K562 (cell line): ENCODE measurements at regions not wholly inside any gene's neighbourhood (a gene's known extent, or its start where the extent isn't known, plus 50 kb on each side); places are given as distances from the start of the nearest gene placed in this dataset.

Experiments used
- ATAC-seq: fragments of 200-7000 bp; cut with Tn5 transposase; 3 replicates; pipeline ENCODE4 v1.9.1; 2020; ENCODE audit warnings: moderate library complexity
- BruUV-seq: library from RNA; stranded (reverse); fragments of 400-500 nt; replicated peaks from 2 replicates; lab custom pipeline; 2021; lab: Mats Ljungman, UMichigan
- CTCF ChIA-PET: fragments of 300-600 bp; formaldehyde crosslinking; extraction: SDS; loops from one replicate; lab custom pipeline; 2021; ENCODE audit warnings: low intra/inter-chr PET ratio; lab: Yijun Ruan, JAX
- POLR2A ChIA-PET: fragments of 300-600, 350-650 bp; sonication (Branson Sonifier 250); formaldehyde crosslinking; extraction: SDS; loops from one replicate; lab custom pipeline; 2021; ENCODE audit warnings: antibody characterized with exemption, inconsistent platforms; lab: Yijun Ruan, JAX
- DNase-seq, 4 experiments: peaks; one replicate each; pipeline versions ENCODE4 v3.0.0 to v3.0.0-alpha.2; 2011 to 2018; ENCODE audit warnings: low spot score in 3 of 4, mixed read lengths in 3 of 4; ENCODE audit errors: extremely low read depth in 1 of 4
- FAIRE-seq: peaks from 2 replicates; lab custom pipeline; 2011; peaks lifted over from hg19 to GRCh38; lab: Jason Lieb, UNC
- H2AFZ ChIP-seq: 2 replicates; pipeline ENCODE4 v1.6.0; 2011; ENCODE audit warnings: low read depth, low read length, control low read depth, inconsistent platforms
- H3K27ac ChIP-seq: fragments of 200-600 bp; 3 replicates; pipeline ENCODE4 v1.8.0; 2011; ENCODE audit warnings: low read depth, mild to moderate bottlenecking, control low read depth, inconsistent platforms, low read length, moderate library complexity, mixed read lengths; ENCODE audit errors: extremely low read depth
- H3K27me3 ChIP-seq, 2 experiments: fragments of 300-600 bp in 1 of 2; 2 replicates in 1 of 2; 3 replicates in 1 of 2; pipeline versions ENCODE4 v1.6.0 to v1.8.0; 2011; ENCODE audit warnings: inconsistent platforms in 2 of 2, low read length in 2 of 2, mild to moderate bottlenecking in 1 of 2, mixed read lengths in 1 of 2, moderate library complexity in 1 of 2; ENCODE audit not compliant: control insufficient read depth in 2 of 2, insufficient read depth in 2 of 2
- H3K36me3 ChIP-seq: fragments of 300-600 bp; 3 replicates; pipeline ENCODE4 v1.8.0; 2011; ENCODE audit warnings: mild to moderate bottlenecking, low read length, inconsistent platforms; ENCODE audit not compliant: control insufficient read depth, insufficient read depth
- H3K4me1 ChIP-seq, 2 experiments: fragments of 200-600 bp in 1 of 2; replicated peaks in 1 of 2; 2 replicates in 1 of 2; 3 replicates in 1 of 2; pipeline versions ENCODE4 v1.5.1 to v1.8.0; 2011; ENCODE audit warnings: inconsistent platforms in 2 of 2, low read length in 2 of 2, mild to moderate bottlenecking in 1 of 2, mixed read lengths in 1 of 2, moderate library complexity in 1 of 2; ENCODE audit not compliant: control insufficient read depth in 2 of 2, insufficient read depth in 2 of 2
- H3K4me2 ChIP-seq: 2 replicates; pipeline ENCODE4 v1.6.1; 2011; ENCODE audit warnings: low read length, control low read depth, inconsistent platforms, mixed read lengths; ENCODE audit not compliant: insufficient read depth
- H3K4me3 ChIP-seq: fragments of 200-600 bp; sonication (generic), shearing (Covaris generic); 2 replicates; pipeline ENCODE4 v1.5.1; 2016; ENCODE audit warnings: control low read depth, inconsistent platforms
- H3K79me2 ChIP-seq: fragments of 200-600 bp; 3 replicates; pipeline ENCODE4 v1.8.0; 2011; ENCODE audit warnings: low read length, inconsistent platforms; ENCODE audit not compliant: control insufficient read depth, insufficient read depth
- H3K9ac ChIP-seq, 2 experiments: 2 replicates each; pipeline versions ENCODE4 v1.6.0 to v1.6.1; 2011; ENCODE audit warnings: low read depth in 2 of 2, low read length in 2 of 2, control low read depth in 1 of 2, inconsistent platforms in 1 of 2, mild to moderate bottlenecking in 1 of 2, mixed read lengths in 1 of 2; ENCODE audit not compliant: insufficient read depth in 1 of 2
- H3K9me1 ChIP-seq: one replicate; pipeline ENCODE4 v1.6.0; 2011; ENCODE audit warnings: inconsistent platforms, mild to moderate bottlenecking, low read length, moderate library complexity; ENCODE audit not compliant: control insufficient read depth, insufficient read depth
- H3K9me3 ChIP-seq: replicated peaks from 2 replicates; pipeline ENCODE4 v1.5.1; 2011; ENCODE audit warnings: low read depth, low read length, inconsistent platforms; ENCODE audit not compliant: control insufficient read depth, insufficient read depth
- H4K20me1 ChIP-seq: replicated peaks from 2 replicates; pipeline ENCODE4 v1.6.1; 2011; ENCODE audit warnings: low read length, inconsistent platforms, mixed read lengths; ENCODE audit not compliant: control insufficient read depth, insufficient read depth
- AFF1 ChIP-seq, 2 experiments: fragments of 450-650 bp; IDR thresholded peaks; 2 replicates each; pipeline ENCODE4 v1.6.1; 2018; ENCODE audit warnings: mild to moderate bottlenecking in 2 of 2, low read depth in 1 of 2; ENCODE audit not compliant: partially characterized antibody in 2 of 2
- CHCHD3 ChIP-seq: fragments of 250-450 bp; sonication (Bioruptor Pico); IDR thresholded peaks from 2 replicates; pipeline ENCODE4 v2.1.2; 2022; ENCODE audit warnings: mild to moderate bottlenecking
- GABPB2 ChIP-seq: fragments of 250-450 bp; sonication (Bioruptor Pico); conservative IDR thresholded peaks from 2 replicates; pipeline ENCODE4 v1.5.1; 2021; ENCODE audit warnings: mild to moderate bottlenecking
- GTF3C2 ChIP-seq: IDR thresholded peaks from 3 replicates; pipeline ENCODE4 v1.6.1; 2011; ENCODE audit warnings: borderline replicate concordance, mild to moderate bottlenecking, moderate library complexity; ENCODE audit not compliant: insufficient read length; ENCODE audit errors: extremely low read depth
- HDAC3 ChIP-seq: fragments of 450-650 bp; IDR thresholded peaks from 2 replicates; pipeline ENCODE4 v1.6.1; 2018; ENCODE audit warnings: borderline replicate concordance, mild to moderate bottlenecking, moderate library complexity; ENCODE audit not compliant: partially characterized antibody
- KHSRP ChIP-seq: fragments of 450-650 bp; IDR thresholded peaks from 2 replicates; pipeline ENCODE4 v1.6.1; 2017
- PML ChIP-seq: IDR thresholded peaks from 2 replicates; pipeline ENCODE4 v1.6.1; 2012; ENCODE audit warnings: low read length, inconsistent platforms
- RBM39 ChIP-seq: fragments of 200-400 bp; formaldehyde crosslinking; optimal IDR thresholded peaks from 2 replicates; pipeline ENCODE3; 2018; ENCODE audit warnings: low read depth, low read length
- SMAD1 ChIP-seq: fragments of 150-350 bp; IDR thresholded peaks from 2 replicates; pipeline ENCODE4 v1.6.1; 2014; ENCODE audit warnings: low read length, low read depth; ENCODE audit not compliant: partially characterized antibody
- TCF7 ChIP-seq: sonication (generic); IDR thresholded peaks from 2 replicates; pipeline ENCODE4 v1.6.1; 2016; ENCODE audit warnings: antibody characterized with exemption, borderline replicate concordance
- ZBTB8A ChIP-seq: fragments of 450-650 bp; IDR thresholded peaks from 2 replicates; pipeline ENCODE4 v1.6.1; 2018; ENCODE audit warnings: mild to moderate bottlenecking, moderate library complexity; ENCODE audit not compliant: partially characterized antibody
- ZFP30 ChIP-seq: fragments of 250-450 bp; sonication (Bioruptor Pico); IDR thresholded peaks from 2 replicates; pipeline ENCODE4 v1.8.0; 2022; ENCODE audit warnings: moderate library complexity, mild to moderate bottlenecking, inconsistent platforms, borderline replicate concordance
- ZNF551 ChIP-seq: fragments of 250-450 bp; sonication (Bioruptor Pico); IDR thresholded peaks from 2 replicates; pipeline ENCODE4 v1.5.0; 2021; ENCODE audit warnings: mild to moderate bottlenecking, moderate library complexity
- ZNF586 ChIP-seq: fragments of 450-650 bp; formaldehyde crosslinking; conservative IDR thresholded peaks from 2 replicates; pipeline ENCODE4 v1.4.0; 2020; ENCODE audit warnings: mild to moderate bottlenecking, moderate library complexity
- WGBS: fragments of 100-300 bp; shearing (Covaris generic); methylation state at CpG from one replicate; pipeline ENCODE4 v1.1.6; 2016; ENCODE audit warnings: low coverage, mixed read lengths; ENCODE audit not compliant: insufficient coverage; ENCODE audit errors: missing lambda C conversion rate; 5-methylcytosine and 5-hydroxymethylcytosine counted together
- in situ Hi-C: fragments of 300-500 bp; cut with MboI; formaldehyde crosslinking; loops from 4 replicates; pipeline ENCODE4 v1.15.0; 2018; ENCODE audit warnings: inconsistent platforms, mixed read lengths
- intact Hi-C: fragments of 100-400 bp; cut with micrococcal nuclease; formaldehyde crosslinking; loops from 2 replicates; pipeline ENCODE4 v1.14.2; 2022
- TF ChIP-seq, protein P1 (sequence below): fragments of 450-650 bp; IDR thresholded peaks from 2 replicates; pipeline ENCODE4 v1.6.1; 2016; ENCODE audit warnings: mild to moderate bottlenecking

DNA sequence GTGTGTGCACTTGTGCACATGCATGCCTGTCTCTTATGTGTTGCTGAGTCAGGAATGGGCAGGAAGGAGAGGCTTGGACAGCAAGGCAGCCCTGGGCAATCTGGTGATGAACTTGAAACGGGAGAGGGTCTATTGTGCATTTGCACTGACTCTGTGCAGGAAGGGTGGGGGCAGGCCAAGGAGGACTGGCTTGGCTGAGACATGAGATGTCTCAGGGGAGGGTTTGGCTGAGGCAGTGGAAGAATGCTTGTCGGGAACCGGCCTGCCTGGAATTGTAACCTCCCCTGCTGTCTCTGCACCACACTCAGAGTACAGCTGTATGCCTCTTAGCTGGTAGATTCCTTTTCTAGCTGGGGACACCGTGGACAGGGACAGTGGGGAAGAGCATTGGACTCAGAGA, 176.1 kb upstream of the TNP1 start:
- POLR2A ChIA-PET: no interaction called here
- no peaks in the 10 kb centered on the region for H3K79me2 ChIP-seq
- 0% methylated on average over 4 of the region's 4 CpGs for WGBS
- ATAC-seq: no peak
- peaks cover 0 to 16% of the 10 kb centered on the region in 2 experiments; a peak in 3 of 5 replicates for H3K27me3 ChIP-seq
- DNase-seq: no peak
- no peaks in the 10 kb centered on the region for H3K9me1 ChIP-seq
- no peak overlapping the region for H3K9ac ChIP-seq
- no peaks in the 10 kb centered on the region for H3K4me1 ChIP-seq
- no peak overlapping the region for H3K4me2 ChIP-seq
- no peaks in the 10 kb centered on the region for H4K20me1 ChIP-seq
- H3K4me3 ChIP-seq: no peak overlapping the region
- H3K9me3 ChIP-seq: no peaks in the 10 kb centered on the region
- intact Hi-C loops (no loop called here), in situ Hi-C loops (no loop called here)
- H3K36me3 ChIP-seq: no peaks in the 10 kb centered on the region
- no peak overlapping the region for H3K27ac ChIP-seq
- CTCF ChIA-PET: no interaction called here
- no peak overlapping the region for H2AFZ ChIP-seq
- BruUV-seq: no TSS peak
- FAIRE-seq: no peak
- TF ChIP-seq, protein P1, sequence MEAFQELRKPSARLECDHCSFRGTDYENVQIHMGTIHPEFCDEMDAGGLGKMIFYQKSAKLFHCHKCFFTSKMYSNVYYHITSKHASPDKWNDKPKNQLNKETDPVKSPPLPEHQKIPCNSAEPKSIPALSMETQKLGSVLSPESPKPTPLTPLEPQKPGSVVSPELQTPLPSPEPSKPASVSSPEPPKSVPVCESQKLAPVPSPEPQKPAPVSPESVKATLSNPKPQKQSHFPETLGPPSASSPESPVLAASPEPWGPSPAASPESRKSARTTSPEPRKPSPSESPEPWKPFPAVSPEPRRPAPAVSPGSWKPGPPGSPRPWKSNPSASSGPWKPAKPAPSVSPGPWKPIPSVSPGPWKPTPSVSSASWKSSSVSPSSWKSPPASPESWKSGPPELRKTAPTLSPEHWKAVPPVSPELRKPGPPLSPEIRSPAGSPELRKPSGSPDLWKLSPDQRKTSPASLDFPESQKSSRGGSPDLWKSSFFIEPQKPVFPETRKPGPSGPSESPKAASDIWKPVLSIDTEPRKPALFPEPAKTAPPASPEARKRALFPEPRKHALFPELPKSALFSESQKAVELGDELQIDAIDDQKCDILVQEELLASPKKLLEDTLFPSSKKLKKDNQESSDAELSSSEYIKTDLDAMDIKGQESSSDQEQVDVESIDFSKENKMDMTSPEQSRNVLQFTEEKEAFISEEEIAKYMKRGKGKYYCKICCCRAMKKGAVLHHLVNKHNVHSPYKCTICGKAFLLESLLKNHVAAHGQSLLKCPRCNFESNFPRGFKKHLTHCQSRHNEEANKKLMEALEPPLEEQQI: no peak
- TF ChIP-seq ZNF551 (CRISPR knock-in tag): no peak
- no peak for TF ChIP-seq PML
- no peak for TF ChIP-seq ZNF586
- TF ChIP-seq GABPB2 (CRISPR knock-in tag): no peak
- TF ChIP-seq ZFP30 (CRISPR knock-in tag): no peak
- no peak for TF ChIP-seq KHSRP
- TF ChIP-seq HDAC3: no peak
- TF ChIP-seq TCF7: no peak
- no peak for TF ChIP-seq GTF3C2
- TF ChIP-seq RBM39: no peak
- TF ChIP-seq SMAD1: no peak
- no peak for TF ChIP-seq ZBTB8A
- TF ChIP-seq CHCHD3 (CRISPR knock-in tag): no peak
- no peak for TF ChIP-seq AFF1 (IDR thresholded peaks at IDR 0.05; ENCODE audit: low read depth in 1 of 2, partially characterized antibody in 2 of 2)
